D341Med (cell line): ENCODE measurements at regions not wholly inside any gene's neighbourhood (a gene's known extent, or its start where the extent isn't known, plus 50 kb on each side); places are given as distances from the start of the nearest gene placed in this dataset.

Experiments used
- DNase-seq: peaks from one replicate; pipeline ENCODE4 v3.0.0; 2012; ENCODE audit warnings: low spot score

GRCh38 chr11:121727942-121728341, 275.2 kb upstream of the SORL1-AS1 start:
- DNase-seq = no peak

DNA sequence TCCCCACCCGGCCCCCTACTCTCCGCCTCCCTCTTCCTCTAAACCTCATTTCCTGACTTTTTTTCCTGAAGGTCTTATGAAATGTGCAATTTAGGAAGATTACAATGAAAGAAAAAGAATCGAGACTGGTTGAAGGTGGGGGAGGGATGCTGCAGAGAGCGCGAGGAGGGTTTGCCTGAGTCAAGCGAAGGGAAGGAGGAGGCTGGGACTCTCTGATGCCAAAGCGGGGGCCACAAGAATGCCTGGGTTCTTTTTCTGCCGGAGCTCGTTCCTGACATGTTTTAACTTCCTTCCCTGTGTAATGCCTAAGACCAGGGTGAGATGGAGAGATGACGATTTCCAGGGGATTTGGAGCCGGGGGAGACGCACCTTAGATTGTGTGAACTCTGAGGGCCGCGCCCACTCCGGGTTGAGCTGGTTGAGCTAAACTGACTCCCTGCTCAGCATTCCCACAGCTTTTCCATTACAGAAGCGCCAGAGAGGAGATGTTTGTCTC, 270.5 kb upstream of the SORL1-AS1 start:
- no peak for DNase-seq

DNA sequence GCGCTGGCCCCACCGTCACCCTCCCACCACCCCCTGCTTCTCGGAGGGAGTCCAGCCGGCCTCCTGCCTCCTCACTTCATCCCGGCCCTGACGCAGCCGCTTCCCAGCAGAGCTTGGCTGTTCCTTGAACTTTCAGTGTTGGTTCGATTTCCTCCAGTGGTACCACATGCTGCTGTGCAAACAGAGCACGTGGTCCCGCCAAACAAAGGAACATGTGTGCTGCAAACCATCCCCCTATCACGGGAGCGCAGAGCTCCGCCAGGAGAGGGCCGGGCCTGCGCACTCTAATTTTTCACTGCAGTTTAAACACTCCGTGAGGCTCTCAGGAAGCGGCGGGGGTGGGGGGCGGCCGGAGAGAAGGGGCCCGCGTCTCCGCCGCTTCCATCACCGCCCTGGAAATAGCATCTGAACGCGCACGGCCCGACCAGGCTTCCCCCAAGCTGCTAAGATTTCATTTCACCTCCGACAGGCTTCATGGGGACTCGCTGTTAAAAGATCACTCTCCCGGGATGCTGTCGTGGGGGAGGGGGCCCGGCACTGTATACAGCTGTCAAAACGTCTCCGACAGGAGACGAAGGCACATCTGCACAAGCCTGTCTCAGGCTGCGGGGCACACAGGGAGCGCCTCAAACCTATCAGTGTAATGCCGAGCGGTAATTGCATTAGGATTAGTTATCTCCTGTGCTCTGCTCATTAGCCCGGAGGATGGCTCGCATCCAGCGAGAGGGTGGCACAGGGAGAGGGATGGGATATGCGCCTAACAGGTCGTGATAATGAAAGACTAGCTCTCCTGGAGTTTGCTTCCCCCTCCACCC, 269.9 kb upstream of the SORL1-AS1 start:
- no peak for DNase-seq

GRCh38 chr11:121721961-121722360, 269.2 kb upstream of the SORL1-AS1 start:
- DNase-seq = no peak

- DNase-seq = no peak
These were observed 268.7 kb upstream of the SORL1-AS1 start for GRCh38 chr11:121721448-121721847.

GRCh38 chr11:121717296-121717695, 264.5 kb upstream of the SORL1-AS1 start:
- no peak for DNase-seq

DNA sequence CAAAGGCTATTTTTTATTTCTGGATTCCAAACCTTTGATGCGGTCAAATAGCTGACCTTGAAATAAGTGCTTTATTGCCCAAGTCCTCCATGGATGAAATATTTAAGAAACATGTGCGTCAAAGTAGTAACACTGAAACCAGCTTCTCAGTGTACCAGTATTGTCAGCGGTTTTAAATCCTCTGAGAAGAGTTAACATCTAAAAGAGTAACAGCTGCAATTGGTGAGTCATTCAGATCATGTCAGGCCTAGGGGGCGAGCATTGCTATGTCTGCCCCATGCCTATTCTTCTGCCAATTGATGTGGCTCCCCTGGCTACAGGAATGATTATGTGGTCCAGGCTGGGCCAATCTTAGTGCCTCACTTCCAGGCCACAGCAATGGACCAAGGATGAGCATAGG, 263.3 kb upstream of the SORL1-AS1 start:
- DNase-seq = no peak

DNA sequence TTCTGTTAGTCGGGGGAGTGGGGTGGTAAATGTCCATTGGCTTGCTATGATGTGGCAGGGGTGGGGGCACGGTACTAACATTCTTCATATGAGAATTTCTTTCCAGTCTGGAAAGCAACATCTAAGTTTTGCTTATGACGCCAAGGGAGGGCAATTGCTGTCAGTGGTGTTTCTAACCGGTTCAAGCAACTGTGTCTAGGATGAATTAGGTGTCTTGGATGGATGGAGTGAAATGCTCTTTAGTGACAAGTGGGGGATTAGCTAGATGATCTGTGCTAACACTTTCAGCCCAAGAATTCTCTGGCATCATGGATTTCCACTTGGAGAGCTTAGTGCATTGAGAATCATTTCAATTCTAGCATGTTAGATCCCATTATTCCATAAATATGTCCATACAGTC, 262.6 kb upstream of the SORL1-AS1 start:
- no peak for DNase-seq

- no peak for DNase-seq
These were observed 261.6 kb upstream of the SORL1-AS1 start for GRCh38 chr11:121714351-121714750.

- DNase-seq = no peak
These were observed 259.2 kb upstream of the SORL1-AS1 start for GRCh38 chr11:121711939-121712338.

DNA sequence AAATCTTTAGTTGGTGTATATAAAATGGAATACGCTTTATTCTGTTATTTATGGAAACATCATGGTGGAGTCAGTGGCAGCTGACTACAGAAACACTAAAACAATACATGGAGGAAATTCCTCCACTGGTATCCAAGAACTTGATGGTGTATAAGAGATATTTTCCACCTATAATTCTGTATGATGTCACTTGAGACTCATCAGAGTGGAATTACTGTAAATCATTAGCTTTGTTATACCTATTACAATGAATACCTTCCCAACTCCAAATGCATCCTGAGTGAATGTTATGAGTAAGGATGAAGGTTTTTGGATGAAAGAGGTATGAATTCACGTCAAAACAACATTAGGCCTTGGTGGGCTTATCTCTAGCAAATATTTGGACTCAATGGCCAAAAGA, 258.5 kb upstream of the SORL1-AS1 start:
- no peak for DNase-seq

DNA sequence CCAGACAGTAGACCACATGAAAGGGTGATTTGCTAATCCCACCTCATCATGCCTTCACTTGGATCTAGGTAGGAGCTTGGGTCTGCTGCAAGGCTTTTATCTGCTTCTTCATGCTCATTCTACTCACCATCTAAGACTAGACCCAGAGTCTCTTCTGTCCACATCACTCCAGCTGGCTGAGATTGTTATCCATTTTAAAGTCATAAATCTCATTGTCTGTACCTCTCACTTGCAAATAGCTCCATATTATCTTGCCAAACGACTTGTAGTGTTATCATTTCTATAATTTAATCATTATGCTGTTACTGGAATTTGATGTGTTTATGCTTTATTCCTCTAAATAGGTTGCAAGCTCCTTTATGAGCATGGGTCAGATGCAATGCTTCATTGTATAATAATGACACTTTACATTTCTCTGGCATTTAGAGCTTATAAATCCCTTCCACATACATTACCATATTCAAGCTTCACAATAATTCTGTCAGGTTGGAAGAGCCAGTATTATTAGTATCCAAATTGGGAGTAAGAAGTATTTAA, 254.2 kb upstream of the SORL1-AS1 start:
- no peak for DNase-seq

DNA sequence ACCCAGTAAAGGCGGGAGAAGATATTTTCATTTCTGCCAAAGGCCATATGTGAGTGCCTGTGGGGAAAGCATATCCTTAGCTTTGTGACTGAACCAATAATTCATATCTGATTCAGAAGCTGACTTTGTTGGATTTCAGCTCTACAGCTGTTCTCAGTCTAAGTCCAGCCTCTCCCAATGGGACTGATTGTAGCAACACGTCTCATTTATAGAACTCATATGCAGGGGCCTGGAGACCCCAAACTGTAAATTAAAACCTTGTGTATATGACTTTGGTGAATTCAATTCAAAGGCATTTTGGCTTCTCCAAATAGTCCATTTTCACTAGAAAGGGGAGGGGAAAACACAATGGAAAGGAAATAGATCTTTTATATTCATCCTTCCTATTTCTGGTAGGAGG, 250.4 kb upstream of the SORL1-AS1 start:
- no peak for DNase-seq

- no peak for DNase-seq
These were observed 248.2 kb upstream of the SORL1-AS1 start for GRCh38 chr11:121700968-121701367.

DNA sequence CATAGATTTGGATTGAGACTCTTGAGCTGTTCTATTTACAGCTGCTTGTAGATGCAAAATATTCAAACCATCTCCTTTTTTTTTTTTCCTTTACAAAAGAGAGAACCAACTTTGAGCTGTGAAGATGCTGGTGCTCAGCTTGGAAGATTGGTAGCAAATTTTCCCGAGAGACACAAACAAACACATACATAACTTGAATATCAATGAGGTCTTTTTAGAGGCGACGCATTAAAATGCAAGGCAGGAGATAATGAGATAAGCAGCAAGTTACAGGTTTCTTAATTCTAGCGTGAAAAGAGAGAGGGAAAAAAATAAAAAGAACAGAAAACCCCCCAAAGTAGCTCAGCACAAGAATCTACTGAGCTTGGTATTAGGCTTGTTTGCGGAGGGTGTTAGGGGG, 247.0 kb upstream of the SORL1-AS1 start:
- no peak for DNase-seq

- DNase-seq = no peak
These were observed 244.3 kb upstream of the SORL1-AS1 start for GRCh38 chr11:121696931-121697670.

DNA sequence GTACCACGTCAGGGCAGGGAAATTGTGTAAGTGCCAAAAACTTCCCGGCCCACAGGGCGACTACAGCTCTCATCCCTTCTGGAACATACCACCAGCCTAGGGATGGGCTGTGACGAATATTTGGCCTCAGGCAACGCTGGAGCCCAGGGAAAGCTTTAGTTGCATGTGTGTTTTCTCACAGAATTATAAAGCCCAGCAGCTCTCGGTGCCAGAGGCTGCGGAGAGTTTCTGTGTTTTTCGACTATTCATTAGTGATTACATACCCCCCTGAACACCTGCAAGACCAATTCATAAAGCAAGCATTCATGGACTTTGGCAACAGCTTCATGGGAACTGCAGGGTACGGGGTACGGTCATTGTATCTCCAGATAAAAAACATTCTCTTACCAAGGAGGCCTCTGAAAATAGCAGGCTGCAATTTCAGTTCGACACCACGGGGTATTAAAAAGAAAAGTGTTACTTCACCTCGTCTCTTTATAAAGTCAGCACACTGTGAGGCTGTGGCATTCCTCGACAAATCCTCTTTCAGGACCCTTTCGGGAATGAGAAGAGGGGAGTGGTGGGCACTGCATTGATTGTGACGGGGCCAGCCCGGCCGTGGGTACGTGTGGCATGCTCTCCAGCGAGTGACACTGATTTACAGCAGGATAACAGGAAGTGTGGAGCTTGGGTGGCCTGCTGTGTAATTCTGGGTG, 243.6 kb upstream of the SORL1-AS1 start:
- DNase-seq = no peak

- DNase-seq = no peak
These were observed 239.5 kb upstream of the SORL1-AS1 start for GRCh38 chr11:121692236-121692635.

DNA sequence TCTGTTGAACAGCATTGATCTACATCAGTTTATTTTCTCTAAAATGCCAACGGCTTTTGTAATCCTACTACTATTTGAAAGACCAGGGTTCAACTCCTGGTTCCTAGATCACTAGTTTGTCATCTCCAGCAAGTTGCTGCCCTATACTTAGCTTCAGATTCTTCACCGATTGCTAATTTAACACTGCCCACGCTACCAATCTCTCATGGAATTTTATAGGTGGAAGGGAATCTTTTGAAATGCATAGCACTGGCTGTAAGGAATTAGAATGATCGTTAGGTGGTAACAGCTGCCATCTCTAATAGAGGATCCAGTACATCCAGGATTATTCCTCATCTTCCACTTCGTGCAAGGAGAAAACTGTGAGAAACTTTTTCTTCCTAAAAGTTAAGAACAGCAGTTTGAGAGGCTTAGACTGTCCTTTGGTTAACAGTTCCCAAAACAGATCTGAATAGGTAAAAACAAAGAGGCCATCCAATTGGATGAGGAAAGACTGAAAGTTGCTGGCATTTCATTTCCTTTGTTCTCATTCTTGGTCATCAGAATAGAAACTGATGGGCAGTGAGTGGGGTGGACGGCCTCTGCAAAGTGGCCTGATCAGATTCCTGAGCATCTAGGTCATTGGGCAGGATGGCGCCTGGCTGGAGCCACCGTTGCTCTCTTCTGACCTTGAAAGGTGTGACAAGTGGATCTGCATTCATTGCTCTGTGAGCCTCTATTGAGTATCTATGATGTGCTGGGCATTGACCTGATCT, 236.3 kb upstream of the SORL1-AS1 start:
- no peak for DNase-seq

DNA sequence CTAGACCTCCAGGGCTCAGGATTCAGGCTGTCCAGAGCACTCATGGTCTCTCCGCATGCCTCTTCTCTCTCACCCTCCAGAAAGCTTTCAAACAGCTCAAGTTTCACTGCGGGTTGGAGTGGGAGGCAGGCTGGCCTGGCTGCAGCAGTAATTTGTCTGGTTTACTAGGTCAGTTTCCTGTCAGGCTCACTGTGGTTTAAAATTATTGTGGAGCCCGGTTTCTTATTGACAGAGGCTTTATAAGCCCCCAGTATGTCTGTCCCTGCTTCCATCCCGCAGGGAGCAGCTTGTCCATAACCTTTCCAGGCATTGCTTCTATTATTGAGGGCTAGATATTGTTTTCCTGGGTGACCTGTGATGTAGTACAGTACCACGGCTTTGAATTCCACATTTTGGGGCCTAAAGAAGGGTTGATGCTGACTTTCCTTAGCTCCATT, 235.3 kb upstream of the SORL1-AS1 start:
- DNase-seq = no peak

- DNase-seq = no peak
These were observed 231.0 kb upstream of the SORL1-AS1 start for GRCh38 chr11:121683791-121684190.
